SK-N-MC (cell line): ENCODE measurements at regions not wholly inside any gene's neighbourhood (a gene's known extent, or its start where the extent isn't known, plus 50 kb on each side); places are given as distances from the start of the nearest gene placed in this dataset.

Experiments used
- DNase-seq: peaks from one replicate; pipeline ENCODE4 v3.0.0-alpha.2; 2011; ENCODE audit warnings: low read depth, low spot score
- H3K27ac ChIP-seq: fragments of 200-600 bp; sonication (generic); 2 replicates; pipeline ENCODE4 v1.5.1; 2016; ENCODE audit warnings: mixed run types
- H3K36me3 ChIP-seq: fragments of 200-600 bp; sonication (generic); 2 replicates; pipeline ENCODE4 v1.6.1; 2017; ENCODE audit warnings: antibody characterized with exemption, low read length, mixed read lengths; ENCODE audit not compliant: insufficient read depth
- H3K4me3 ChIP-seq: fragments of 200-600 bp; sonication (generic); 2 replicates; pipeline ENCODE4 v1.5.1; 2016
- H3K9ac ChIP-seq: fragments of 200-600 bp; sonication (generic); 2 replicates; pipeline ENCODE4 v1.8.0; 2017; ENCODE audit warnings: mixed run types, mixed read lengths; ENCODE audit not compliant: insufficient read length
- H3K9me3 ChIP-seq: fragments of 200-600 bp; sonication (generic); 2 replicates; pipeline ENCODE4 v1.6.1; 2017; ENCODE audit warnings: low read depth, mild to moderate bottlenecking, antibody characterized with exemption, low read length, moderate library complexity, mixed read lengths
- EZH2 ChIP-seq: fragments of 200-600 bp; sonication (generic); IDR thresholded peaks from one replicate; pipeline ENCODE4 v1.6.1; 2017; ENCODE audit warnings: antibody characterized with exemption
- FOXP2 ChIP-seq: optimal IDR thresholded peaks from 2 replicates; pipeline ENCODE3; 2011; ENCODE audit warnings: mild to moderate bottlenecking, moderate library complexity; ENCODE audit not compliant: insufficient read depth; ENCODE audit errors: extremely low read length, control extremely low read depth
- POLR2AphosphoS5 ChIP-seq: IDR thresholded peaks from 2 replicates; pipeline ENCODE4 v1.6.1; 2012; ENCODE audit warnings: mild to moderate bottlenecking, low read depth, low read length, borderline replicate concordance

DNA sequence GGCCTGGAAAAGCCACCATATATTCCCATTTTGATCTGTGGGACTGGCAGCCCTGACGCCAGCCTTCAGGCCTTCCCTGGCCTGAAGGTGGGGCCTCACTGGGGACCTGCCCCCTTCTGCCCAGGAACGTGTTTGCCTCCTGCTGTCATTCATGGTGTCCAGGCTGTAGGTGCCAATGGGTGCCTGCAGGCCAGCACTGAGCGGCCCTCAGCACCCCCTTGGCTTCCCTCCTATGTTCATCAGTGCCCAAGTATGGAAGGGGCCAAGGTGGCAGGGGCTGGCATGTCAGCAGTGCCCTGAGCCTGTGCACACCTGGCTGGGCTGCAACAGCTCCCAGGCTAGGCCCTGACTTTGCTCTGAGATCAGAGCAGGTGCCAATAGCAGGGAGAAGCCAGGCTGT is 800.3 kb upstream of the RAB6C start:
- Histone ChIP-seq H3K4me3 (no peak overlapping the region), H3K9me3 (no peaks in the 10 kb centered on the region), H3K27ac (no peak overlapping the region), H3K9ac (no peak overlapping the region), H3K36me3 (no peaks in the 10 kb centered on the region)
- DNase-seq, result no peak
- TF ChIP-seq EZH2, result no peak
- TF ChIP-seq FOXP2, result no peak
- TF ChIP-seq POLR2AphosphoS5, result no peak

DNA sequence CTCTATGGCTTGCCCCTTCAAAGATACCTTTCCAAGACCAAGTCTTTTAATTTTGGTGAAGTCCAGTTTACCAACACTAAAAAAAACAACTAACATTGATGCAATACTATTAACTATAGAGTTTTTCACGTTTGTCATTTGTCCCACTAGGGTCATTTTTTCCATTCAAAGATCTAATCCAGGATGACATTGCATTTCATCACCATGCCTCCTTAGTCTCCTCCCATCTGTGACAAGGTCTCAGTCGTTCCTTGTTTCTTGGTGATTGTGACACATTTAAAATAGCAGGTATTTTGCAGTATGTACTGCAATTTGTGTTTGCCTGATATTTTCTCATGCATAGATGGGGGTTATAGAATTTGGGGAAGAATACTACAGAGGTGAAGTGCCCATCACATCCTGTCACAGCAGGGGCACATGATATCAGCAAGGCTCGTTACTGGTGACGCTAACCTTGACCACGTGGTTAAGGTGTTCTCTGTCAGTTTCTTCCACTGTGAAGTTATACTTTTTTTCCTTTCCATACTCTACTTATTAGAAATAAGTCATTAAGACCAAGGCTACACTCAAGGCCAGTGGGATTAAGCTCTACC is 799.2 kb upstream of the RAB6C start:
- H3K4me3 ChIP-seq, result no peak overlapping the region
- no peaks in the 10 kb centered on the region for H3K36me3 ChIP-seq
- DNase-seq, result no peak
- no peaks in the 10 kb centered on the region for H3K9me3 ChIP-seq
- no peak overlapping the region for H3K27ac ChIP-seq
- H3K9ac ChIP-seq, result no peak overlapping the region
- no peak for TF ChIP-seq EZH2
- TF ChIP-seq FOXP2, result no peak
- no peak for TF ChIP-seq POLR2AphosphoS5

DNA sequence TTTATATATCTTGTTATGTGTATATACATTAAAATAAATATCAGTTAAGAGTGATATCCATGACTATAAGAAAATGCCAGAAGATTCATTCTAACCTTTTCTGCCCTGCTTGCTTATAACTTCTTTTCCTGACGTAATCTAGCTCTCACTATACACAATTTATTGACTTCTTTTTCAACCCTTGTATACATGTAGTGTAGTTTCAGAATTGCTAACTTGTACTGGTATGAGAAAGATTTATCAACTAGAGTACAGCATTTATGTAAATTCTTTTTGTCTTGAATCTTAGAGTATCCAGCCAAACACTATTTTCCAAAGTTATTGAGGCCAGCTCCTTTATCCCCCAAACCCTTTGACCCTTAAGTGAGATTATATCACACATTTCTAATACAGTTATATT is 798.0 kb upstream of the RAB6C start:
- Histone ChIP-seq H3K36me3 (no peaks in the 10 kb centered on the region), H3K9ac (no peak overlapping the region), H3K9me3 (no peaks in the 10 kb centered on the region), H3K4me3 (no peak overlapping the region), H3K27ac (no peak overlapping the region)
- no peak for TF ChIP-seq EZH2
- TF ChIP-seq POLR2AphosphoS5, result no peak
- no peak for TF ChIP-seq FOXP2
- DNase-seq, result no peak

DNA sequence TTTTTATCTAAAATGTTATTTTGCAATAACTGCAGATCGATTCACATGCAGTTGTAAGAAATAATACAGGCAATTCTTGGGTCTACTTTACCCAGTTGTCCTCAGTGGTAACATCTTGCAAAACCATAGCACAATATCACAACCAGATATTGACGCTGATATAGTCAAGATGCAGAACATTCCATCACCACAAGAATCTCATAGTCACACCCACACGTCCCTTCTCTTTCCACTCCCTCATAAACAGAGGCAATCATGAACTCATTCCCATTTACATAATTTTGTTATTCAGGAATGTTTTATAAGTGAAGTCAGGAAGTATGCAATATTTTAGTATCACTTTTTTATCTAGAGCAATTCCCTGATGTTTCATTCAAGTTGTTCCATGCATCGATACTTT is 797.5 kb upstream of the RAB6C start:
- TF ChIP-seq POLR2AphosphoS5, result no peak
- no peak for TF ChIP-seq EZH2
- H3K9me3 ChIP-seq, result no peaks in the 10 kb centered on the region
- no peak overlapping the region for H3K9ac ChIP-seq
- no peak overlapping the region for H3K27ac ChIP-seq
- no peaks in the 10 kb centered on the region for H3K36me3 ChIP-seq
- no peak overlapping the region for H3K4me3 ChIP-seq
- no peak for DNase-seq

DNA sequence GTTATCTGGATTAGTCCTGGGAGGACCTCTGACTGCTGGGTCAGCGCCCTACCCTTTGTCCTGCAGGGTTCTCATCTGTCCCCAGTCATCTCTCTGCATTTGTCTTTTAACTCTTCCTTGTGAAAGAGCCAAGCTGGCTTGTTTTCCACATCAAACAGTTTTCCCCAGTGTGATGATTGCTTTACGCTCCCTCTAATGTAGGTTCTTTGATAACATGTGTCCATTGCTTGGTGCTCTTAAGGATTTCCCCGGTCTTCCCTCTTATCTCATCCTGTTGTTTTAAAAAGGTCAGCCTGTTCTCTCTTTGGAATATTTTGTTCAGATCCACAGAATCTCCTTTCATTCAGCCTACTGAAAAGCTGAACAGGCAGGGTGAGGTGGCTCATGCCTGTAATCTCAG is 792.1 kb upstream of the RAB6C start:
- TF ChIP-seq POLR2AphosphoS5, result no peak
- TF ChIP-seq FOXP2, result no peak
- no peak for TF ChIP-seq EZH2
- Histone ChIP-seq H3K36me3 (no peaks in the 10 kb centered on the region), H3K4me3 (no peak overlapping the region), H3K9ac (no peak overlapping the region), H3K27ac (no peak overlapping the region), H3K9me3 (no peaks in the 10 kb centered on the region)
- DNase-seq, result no peak

DNA sequence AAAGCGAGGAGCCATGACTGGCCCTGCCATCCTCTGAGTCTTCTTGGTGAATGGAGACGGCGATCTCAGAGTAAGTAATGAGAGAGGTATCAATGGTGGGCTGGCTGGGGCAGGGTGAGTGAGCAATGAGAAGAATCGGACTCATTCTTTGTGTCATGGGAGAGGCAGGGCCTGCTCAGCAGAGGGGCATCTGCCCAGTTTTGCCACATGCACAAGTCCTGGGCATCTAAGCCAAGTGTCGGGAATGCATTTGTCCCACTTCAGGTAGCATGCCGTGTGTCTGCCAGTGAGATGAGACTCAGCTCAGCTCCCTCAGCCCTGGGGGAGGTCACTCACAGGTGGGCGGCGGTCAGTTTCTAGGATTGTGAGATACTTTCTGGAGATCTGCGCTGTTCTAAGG is 791.0 kb upstream of the RAB6C start:
- Histone ChIP-seq H3K9me3 (no peaks in the 10 kb centered on the region), H3K27ac (no peak overlapping the region), H3K36me3 (no peaks in the 10 kb centered on the region), H3K4me3 (no peak overlapping the region), H3K9ac (no peak overlapping the region)
- no peak for TF ChIP-seq POLR2AphosphoS5
- TF ChIP-seq FOXP2, result no peak
- no peak for TF ChIP-seq EZH2
- DNase-seq, result no peak

DNA sequence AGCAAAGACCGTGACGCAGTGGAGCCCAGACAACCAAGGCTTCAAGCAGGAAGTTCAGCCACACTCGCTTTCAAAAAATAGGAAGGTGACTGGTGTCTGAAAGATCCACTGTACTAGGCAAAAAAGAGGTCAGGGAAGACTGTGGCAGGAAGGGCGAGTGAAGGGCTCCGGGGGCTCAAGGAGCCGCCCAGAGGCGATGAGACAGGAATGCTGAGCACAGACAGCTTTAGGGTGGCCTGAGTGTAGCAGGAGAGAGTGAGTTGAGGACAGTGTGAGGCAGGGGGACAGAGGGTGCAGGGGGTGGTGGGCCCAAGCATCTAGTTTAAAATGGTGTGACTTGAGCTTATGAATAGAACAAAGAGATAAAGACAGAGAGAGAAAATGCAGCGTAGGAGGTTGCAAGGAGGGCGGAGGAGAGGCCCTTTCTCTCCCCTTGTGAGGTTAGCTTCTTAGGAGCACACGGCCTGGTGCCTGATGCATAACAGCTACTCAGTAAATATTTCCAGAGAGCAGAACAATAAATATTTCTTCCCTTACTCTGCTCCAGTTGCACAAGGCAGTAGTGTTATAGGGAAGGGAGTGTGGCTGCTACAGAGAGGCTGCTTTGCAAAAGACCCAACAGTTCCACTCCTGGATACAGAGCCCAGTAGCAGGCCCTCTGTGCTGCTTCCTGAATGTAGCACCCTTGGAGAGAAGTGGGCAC is 789.7 kb upstream of the RAB6C start:
- DNase-seq, result no peak
- H3K4me3 ChIP-seq, result no peak overlapping the region
- no peaks in the 10 kb centered on the region for H3K9me3 ChIP-seq
- H3K36me3 ChIP-seq, result no peaks in the 10 kb centered on the region
- H3K9ac ChIP-seq, result no peak overlapping the region
- TF ChIP-seq POLR2AphosphoS5 (no peak), FOXP2 (no peak), EZH2 (no peak)
- H3K27ac ChIP-seq, result no peak overlapping the region

DNA sequence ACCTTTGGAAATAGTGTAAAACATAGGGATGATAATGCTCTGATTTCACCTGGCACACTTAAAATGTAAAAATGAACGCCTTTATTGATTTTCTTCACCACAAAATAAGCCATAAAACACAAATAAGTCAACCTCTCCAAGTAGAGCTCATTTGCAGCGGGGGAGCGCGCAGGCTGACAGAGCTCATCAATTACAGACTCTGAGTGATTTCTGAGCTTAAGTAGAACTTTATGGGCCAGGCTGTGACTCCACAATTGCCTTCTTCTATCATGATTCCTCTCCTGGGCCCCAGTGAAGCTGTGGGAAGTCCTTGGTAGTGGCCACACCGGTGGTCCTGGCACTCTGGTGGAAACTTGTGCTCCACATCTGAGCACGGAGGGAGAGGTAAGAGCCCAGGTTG is 789.0 kb upstream of the RAB6C start:
- Histone ChIP-seq H3K36me3 (no peaks in the 10 kb centered on the region), H3K9me3 (no peaks in the 10 kb centered on the region), H3K9ac (no peak overlapping the region), H3K27ac (no peak overlapping the region), H3K4me3 (no peak overlapping the region)
- no peak for DNase-seq
- TF ChIP-seq EZH2 (no peak), FOXP2 (no peak), POLR2AphosphoS5 (no peak)

DNA sequence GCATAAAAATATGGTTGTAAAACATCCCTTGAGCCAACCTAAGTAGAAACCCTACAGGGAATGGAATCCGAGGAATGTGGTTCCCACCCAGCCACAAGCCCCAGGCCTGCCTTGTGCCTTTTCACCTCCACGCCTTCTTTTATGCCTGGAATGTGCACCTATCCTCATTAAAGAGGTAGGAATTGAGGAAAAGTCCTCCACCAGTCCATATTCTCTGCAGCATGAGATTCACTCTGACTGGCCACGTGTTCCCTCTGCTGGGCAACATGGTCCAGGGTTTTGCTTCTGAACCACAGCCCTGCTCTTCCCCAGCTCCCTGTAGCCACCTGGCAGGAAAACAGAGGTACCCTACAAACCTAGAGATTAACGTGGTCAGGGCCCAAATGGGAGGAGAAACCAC is 787.9 kb upstream of the RAB6C start:
- H3K27ac ChIP-seq, result no peak overlapping the region

More for the DNA sequence above, 787.9 kb upstream of the RAB6C start:
- no peak for DNase-seq
- no peak overlapping the region for H3K4me3 ChIP-seq
- no peaks in the 10 kb centered on the region for H3K36me3 ChIP-seq
- no peaks in the 10 kb centered on the region for H3K9me3 ChIP-seq
- H3K9ac ChIP-seq, result no peak overlapping the region
- TF ChIP-seq FOXP2, result no peak
- TF ChIP-seq POLR2AphosphoS5, result no peak
- no peak for TF ChIP-seq EZH2
